ENCODE measurements at regions not wholly inside any gene's neighbourhood (a gene's known extent, or its start where the extent isn't known, plus 50 kb on each side); places are given as distances from the start of the nearest gene placed in this dataset.
"Not testable (repeated sequence)": the region's sequence is repeated elsewhere in the genome, so short reads cannot be mapped to it uniquely, and the experiment has no call there.

- no peak for DNase-seq (ENCODE audit: low read depth)
These were observed 167.7 kb downstream of the SPRY2 start for GRCh38 chr13:80173224-80173623.

- DNase-seq (ENCODE audit: low read depth), result no peak
These were observed 169.8 kb downstream of the SPRY2 start for GRCh38 chr13:80171096-80171495.

- no peak for DNase-seq (ENCODE audit: low read depth)
These were observed 172.7 kb downstream of the SPRY2 start for GRCh38 chr13:80168089-80168850.

- no peak for DNase-seq (ENCODE audit: low read depth)
These were observed 174.6 kb downstream of the SPRY2 start for GRCh38 chr13:80166352-80166751.

- DNase-seq (ENCODE audit: low read depth), result no peak
These were observed 176.5 kb downstream of the SPRY2 start for GRCh38 chr13:80164462-80164861.

GRCh38 chr13:80161896-80162295 lies 179.0 kb downstream of the SPRY2 start:
- DNase-seq (ENCODE audit: low read depth), result no peak

- no peak for DNase-seq (ENCODE audit: low read depth)
These were observed 179.7 kb downstream of the SPRY2 start for GRCh38 chr13:80161219-80161618.

- no peak for DNase-seq (ENCODE audit: low read depth)
These were observed 180.8 kb downstream of the SPRY2 start for GRCh38 chr13:80160110-80160509.

GRCh38 chr13:80157261-80157932 lies 183.5 kb downstream of the SPRY2 start:
- DNase-seq (ENCODE audit: low read depth), result no peak

GRCh38 chr13:80152142-80152541 lies 188.8 kb downstream of the SPRY2 start:
- not testable (repeated sequence) for DNase-seq (ENCODE audit: low read depth)

- DNase-seq (ENCODE audit: low read depth), result no peak
These were observed 189.9 kb downstream of the SPRY2 start for GRCh38 chr13:80151016-80151415.

GRCh38 chr13:80149736-80150135 lies 191.2 kb downstream of the SPRY2 start:
- DNase-seq (ENCODE audit: low read depth), result no peak

GRCh38 chr13:80145171-80145690 lies 195.7 kb downstream of the SPRY2 start:
- no peak for DNase-seq (ENCODE audit: low read depth)

GRCh38 chr13:80144493-80144892 lies 196.4 kb downstream of the SPRY2 start:
- no peak for DNase-seq (ENCODE audit: low read depth)

- DNase-seq (ENCODE audit: low read depth), result no peak
These were observed 199.6 kb downstream of the SPRY2 start for GRCh38 chr13:80141123-80141849.

GRCh38 chr13:80140685-80141084 lies 200.2 kb downstream of the SPRY2 start:
- no peak for DNase-seq (ENCODE audit: low read depth)

GRCh38 chr13:80139196-80139595 lies 201.7 kb downstream of the SPRY2 start:
- DNase-seq (ENCODE audit: low read depth), result no peak

GRCh38 chr13:80137994-80138393 lies 202.9 kb downstream of the SPRY2 start:
- DNase-seq (ENCODE audit: low read depth), result no peak

- DNase-seq (ENCODE audit: low read depth), result no peak
These were observed 206.6 kb downstream of the SPRY2 start for GRCh38 chr13:80134346-80134745.

GRCh38 chr13:80133631-80134261 lies 207.2 kb downstream of the SPRY2 start:
- DNase-seq (ENCODE audit: low read depth), result no peak

GRCh38 chr13:80132741-80133601 lies 208.0 kb downstream of the SPRY2 start:
- DNase-seq (ENCODE audit: low read depth), result no peak
